Motor neuron (in vitro differentiated cells): ENCODE measurements at regions not wholly inside any gene's neighbourhood (a gene's known extent, or its start where the extent isn't known, plus 50 kb on each side); places are given as distances from the start of the nearest gene placed in this dataset.
"Not testable (repeated sequence)": the region's sequence is repeated elsewhere in the genome, so short reads cannot be mapped to it uniquely, and the experiment has no call there.

Experiments
- ATAC-seq, 8 experiments: fragments of 200-7000 bp; cut with Tn5 transposase; replicated peaks in 6 of 8; 2 replicates each; pipeline ENCODE4 v1.8.0; 2021; ENCODE audit warnings: mild to moderate bottlenecking in 8 of 8, moderate library complexity in 8 of 8
- H3K27ac ChIP-seq, 2 donors: fragments of 250-450 bp; sonication (Bioruptor Pico); 2 replicates each; pipeline ENCODE4 v1.9.0; 2021; ENCODE audit warnings: antibody characterized with exemption in 2 of 2, mild to moderate bottlenecking in 2 of 2, moderate library complexity in 1 of 2
- H3K4me1 ChIP-seq, 2 donors: fragments of 250-450 bp; sonication (Bioruptor Pico); replicated peaks in 1 of 2; 2 replicates each; pipeline ENCODE4 v1.6.1; 2021; ENCODE audit warnings: antibody characterized with exemption in 2 of 2, mild to moderate bottlenecking in 2 of 2, moderate library complexity in 1 of 2
- H3K4me3 ChIP-seq, 5 donors: fragments of 250-450 bp; sonication (Bioruptor Pico); 2 replicates each; pipeline ENCODE4 v1.9.0; 2021; ENCODE audit warnings: antibody characterized with exemption in 5 of 5, mild to moderate bottlenecking in 5 of 5, moderate library complexity in 4 of 5
- WGBS, 10 experiments: fragments of 450-650 bp; shearing (Covaris generic); methylation state at CpG; one replicate each; pipeline ENCODE4 v1.0.0; 2022; 5-methylcytosine and 5-hydroxymethylcytosine counted together
- in situ Hi-C, 9 experiments: fragments of 400-800 bp; cut with MboI; loops; one replicate each; pipeline ENCODE4 v1.15.0; 2021; ENCODE audit warnings: low sequenced_read_pairs in 9 of 9, low pct_unique_long_range_greater_than_20kb in 2 of 9; ENCODE audit not compliant: unreplicated experiment in 9 of 9

DNA sequence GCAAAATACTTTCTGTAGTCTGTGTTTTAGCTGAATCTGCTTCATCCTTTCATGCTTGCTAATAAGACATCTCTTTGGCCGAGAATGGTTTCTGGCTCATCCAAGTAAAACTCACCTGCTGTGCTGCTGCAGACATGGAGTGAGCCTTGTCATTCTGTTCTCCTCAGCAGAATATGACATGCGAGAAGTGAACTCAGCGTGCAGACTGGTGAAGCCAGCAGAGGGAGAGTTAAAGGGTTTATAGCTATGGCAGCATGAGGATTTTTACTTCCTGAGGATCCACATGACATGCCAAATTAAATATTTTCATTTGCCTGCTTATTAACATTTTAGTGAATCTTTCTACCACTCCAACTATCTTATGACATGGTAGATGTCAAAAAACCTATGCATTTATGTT is 658.4 kb upstream of the NECTIN3 start:
- Histone ChIP-seq H3K4me1 (no peaks in the 10 kb centered on the region), H3K27ac (no peak overlapping the region), H3K4me3 (no peak overlapping the region)
- WGBS, 10 experiments = 88 to 100% (median 91%) methylated on average over 1 to 3 of the region's 3 CpGs; no CpG with 5 or more reads in 2 of the 10 experiments
- ATAC-seq = no peak
- in situ Hi-C loops = no loop called here

DNA sequence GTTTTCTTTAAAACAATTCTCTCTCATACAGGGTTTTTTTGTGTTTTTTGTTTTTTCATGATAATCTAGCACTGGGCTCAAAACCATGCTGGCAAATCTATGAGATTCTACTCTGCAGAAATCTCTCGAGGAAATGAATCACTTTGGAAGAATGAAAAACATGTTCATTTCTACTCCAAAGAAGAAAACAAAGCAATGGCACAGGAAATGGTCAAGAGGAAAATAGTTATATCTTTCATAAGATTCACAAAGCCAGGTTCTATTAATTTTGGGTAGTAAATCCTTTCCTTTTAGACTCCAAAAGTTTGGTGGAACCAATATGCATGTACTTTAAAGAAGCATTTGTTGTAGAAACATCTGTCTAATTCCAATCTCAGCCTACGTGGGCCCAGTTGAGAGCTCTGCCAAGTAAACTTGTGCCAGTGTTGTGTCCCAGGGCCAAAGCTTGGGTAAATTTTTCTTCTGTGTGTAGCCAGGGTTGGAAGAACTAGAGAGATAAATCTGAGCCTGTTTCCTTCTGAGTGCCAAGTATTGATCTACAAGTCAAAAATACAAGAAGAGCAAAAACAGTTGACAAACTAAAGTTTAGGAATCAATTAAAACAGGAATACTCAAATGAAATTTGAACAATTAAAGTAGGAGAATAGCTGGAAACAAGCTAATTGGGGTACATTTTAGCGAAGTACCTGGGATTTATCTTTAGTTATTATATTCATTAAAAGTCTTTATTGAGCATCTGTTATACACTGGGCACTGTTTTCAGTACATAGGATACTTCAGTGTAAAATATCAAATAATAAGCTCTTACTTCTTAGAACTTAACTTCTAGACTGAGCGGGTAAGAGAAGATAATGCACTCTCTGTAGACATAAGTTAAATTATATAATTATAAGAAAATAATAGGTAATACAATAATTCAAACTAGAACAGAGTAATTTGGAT is 657.5 kb upstream of the NECTIN3 start:
- in situ Hi-C loops = no loop called here
- no peak for ATAC-seq
- Histone ChIP-seq H3K4me1 (no peaks in the 10 kb centered on the region), H3K4me3 (no peak overlapping the region), H3K27ac (no peak overlapping the region)
- WGBS, 10 experiments = 37 to 100% (median 67%) methylated on average over 1 to 4 of the region's 4 CpGs

DNA sequence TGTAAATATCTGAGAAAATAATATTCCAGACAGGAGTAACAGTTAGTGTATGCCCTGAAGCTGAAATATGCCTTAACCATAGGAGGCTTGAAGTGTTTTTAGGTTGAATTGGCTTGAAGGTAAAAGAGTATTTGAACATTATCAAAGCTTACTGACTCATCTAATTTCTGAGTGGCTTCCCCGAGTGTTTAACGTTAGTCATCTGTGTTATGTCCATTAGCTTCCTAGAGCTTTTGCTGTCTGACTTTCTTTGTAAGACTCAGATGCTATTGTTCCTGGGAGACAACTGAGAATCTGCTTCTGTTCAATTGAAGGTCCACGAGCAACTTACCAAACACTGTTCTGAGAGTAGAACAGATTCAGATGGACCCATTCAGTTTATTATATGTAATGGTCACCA is 656.8 kb upstream of the NECTIN3 start:
- H3K27ac ChIP-seq = no peak overlapping the region
- in situ Hi-C loops = no loop called here
- 8 to 80% (median 40%) methylated on average over 1 to 3 of the region's 3 CpGs; no CpG with 5 or more reads in 2 of the 10 experiments for WGBS, 10 experiments
- no peak overlapping the region for H3K4me3 ChIP-seq
- peaks cover 0 to under 1% of the 10 kb centered on the region in 2 donors for H3K4me1 ChIP-seq
- ATAC-seq = peak in 3 of 8 experiments; percentile 23 to 58 (median 39)

DNA sequence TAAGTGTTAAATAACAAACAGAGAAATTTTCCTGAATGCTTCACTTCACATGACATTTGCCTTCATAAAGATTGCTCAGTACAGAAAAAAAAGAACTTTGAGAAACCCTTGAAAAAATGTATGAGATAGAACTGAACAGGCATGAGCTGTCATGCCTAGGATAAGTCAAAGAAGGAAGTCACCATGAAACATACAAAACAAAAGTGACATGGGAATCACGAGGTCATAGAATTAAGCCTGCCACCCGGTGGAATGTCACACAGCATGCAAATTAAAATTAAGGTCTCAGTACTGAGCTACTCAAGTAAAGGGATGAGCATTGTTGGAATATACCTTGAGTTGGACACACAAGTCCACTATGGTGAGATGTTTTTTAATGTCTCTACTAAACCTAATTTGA is 652.5 kb upstream of the NECTIN3 start:
- peaks cover 0 to 6% of the 10 kb centered on the region in 2 donors for H3K4me1 ChIP-seq
- no peak overlapping the region for H3K4me3 ChIP-seq
- ATAC-seq = no peak
- in situ Hi-C loops = no loop called here
- WGBS, 10 experiments = 22 to 95% (median 59%) methylated on average over 1 to 2 of the region's 2 CpGs; no CpG with 5 or more reads in 3 of the 10 experiments
- no peak overlapping the region for H3K27ac ChIP-seq

DNA sequence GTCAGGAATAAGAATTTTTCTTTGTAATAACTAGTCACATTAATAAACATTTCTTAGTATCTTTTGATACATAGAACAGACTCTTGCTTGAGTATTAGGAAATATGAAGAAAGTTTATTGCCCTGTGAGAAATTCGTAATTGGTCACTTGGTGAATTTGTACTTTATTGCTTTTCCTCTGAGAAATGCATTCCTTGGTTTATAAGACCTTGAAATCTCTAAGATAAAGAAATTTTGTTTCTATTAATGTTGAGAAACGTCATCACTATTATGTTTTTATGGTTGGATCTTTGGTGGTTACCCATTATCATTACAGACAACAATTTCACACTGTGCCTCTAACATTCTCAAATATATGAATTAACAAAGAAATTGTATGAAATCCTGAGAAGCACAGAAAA is 652.0 kb upstream of the NECTIN3 start:
- Histone ChIP-seq H3K27ac (no peak overlapping the region), H3K4me1 (peaks cover 0 to 6% of the 10 kb centered on the region in 2 donors), H3K4me3 (no peak overlapping the region)
- WGBS, 10 experiments = 56 to 100% (median 79%) methylated on average over 1 to 2 of the region's 2 CpGs
- no peak for ATAC-seq
- in situ Hi-C loops = no loop called here

DNA sequence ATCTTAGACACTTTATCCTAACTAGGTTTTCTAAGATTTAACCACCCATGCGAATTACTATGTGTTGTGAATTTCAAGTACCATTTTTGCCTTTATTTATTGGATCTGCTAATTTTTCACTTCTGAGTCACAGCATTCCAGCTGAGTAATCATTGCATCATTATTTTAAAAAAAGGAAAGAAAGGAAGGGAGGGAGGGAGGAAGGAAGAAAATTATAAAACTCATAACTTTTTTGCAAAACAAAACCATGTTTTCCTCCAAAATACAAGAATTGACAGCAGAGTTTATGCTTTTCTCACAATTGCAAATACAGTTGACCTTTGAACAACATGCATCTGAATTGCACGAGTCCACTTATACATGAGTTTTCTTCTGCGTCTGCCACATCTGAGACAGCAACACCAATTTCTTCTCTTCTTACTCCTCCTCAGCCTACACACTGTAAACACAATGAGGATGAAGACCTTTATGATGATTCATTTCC is 651.4 kb upstream of the NECTIN3 start:
- 6 to 81% (median 50%) methylated on average over 1 to 3 of the region's 3 CpGs; no CpG with 5 or more reads in 1 of the 10 experiments for WGBS, 10 experiments
- H3K4me3 ChIP-seq = no peak overlapping the region
- H3K4me1 ChIP-seq = peaks cover 0 to 6% of the 10 kb centered on the region in 2 donors
- in situ Hi-C loops = no loop called here
- ATAC-seq = peak in 3 of 8 experiments; percentile 29 to 90 (median 89)
- no peak overlapping the region for H3K27ac ChIP-seq

DNA sequence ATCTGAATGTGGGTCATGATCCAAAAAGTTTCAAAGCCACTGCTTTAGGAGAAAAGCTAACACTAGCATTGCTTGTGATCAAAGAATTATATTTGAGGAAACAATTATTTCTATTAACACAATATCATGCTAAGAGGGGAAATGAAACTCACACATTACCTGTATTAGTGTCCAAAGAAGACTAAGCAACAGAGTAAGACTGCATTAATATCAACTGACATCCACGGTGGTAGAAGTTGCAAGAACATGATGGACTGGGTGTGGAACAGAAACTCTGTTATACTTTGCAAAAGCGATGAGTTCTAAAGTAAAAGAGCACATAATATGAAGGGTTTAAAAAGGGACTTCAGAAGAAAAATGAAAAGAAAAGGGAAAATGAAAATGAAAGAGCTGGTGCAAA is 648.3 kb upstream of the NECTIN3 start:
- WGBS, 10 experiments = 75 to 100% (median 100%) methylated on average over 1 to 2 of the region's 2 CpGs
- peaks cover 0 to 6% of the 10 kb centered on the region in 2 donors for H3K4me1 ChIP-seq
- in situ Hi-C loops = no loop called here
- no peak overlapping the region for H3K27ac ChIP-seq
- no peak for ATAC-seq
- no peak overlapping the region for H3K4me3 ChIP-seq

DNA sequence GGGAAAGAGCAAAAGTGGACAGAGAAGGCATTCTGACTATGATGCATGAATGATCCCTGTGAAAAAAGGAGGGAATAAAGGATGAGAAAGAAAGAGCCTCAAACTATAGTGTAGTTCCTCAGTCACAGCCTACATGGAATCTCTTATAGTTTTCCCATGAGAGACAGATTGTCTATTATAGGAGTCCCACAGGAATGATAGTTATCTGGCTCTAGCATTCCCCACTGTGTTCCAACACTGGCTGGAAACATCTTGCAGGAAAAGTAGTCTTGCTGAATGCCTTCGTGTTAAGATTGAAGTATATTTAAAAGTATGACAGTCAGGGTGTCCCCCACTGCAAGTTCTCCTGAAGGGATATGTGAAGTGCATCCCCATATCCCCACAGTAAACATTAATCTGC is 641.5 kb upstream of the NECTIN3 start:
- WGBS, 10 experiments = 14 to 100% (median 82%) methylated on average over 1 of the region's 1 CpG; no CpG with 5 or more reads in 2 of the 10 experiments
- Histone ChIP-seq H3K4me3 (no peak overlapping the region), H3K4me1 (no peaks in the 10 kb centered on the region), H3K27ac (no peak overlapping the region)
- in situ Hi-C loops = no loop called here
- no peak for ATAC-seq

DNA sequence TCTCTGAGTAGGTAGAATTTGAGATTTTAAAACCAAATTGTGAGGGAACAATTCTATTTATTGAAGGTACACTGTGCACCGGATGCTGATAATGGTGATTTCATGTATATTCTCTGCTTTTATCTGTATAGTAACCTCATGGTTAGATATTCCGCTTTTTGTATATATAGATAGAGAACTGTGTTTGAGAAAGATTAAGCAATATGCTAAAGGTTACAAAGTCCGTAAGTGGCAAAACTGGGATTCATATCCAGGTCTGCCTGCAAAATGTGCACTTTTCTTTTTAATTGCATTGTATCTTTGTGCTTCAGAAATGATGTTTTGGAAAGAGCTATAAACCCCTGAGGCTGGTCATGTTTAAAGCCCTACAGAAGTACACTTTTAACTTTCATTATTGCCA is 635.4 kb upstream of the NECTIN3 start:
- 81 to 100% (median 97%) methylated on average over 1 to 3 of the region's 3 CpGs for WGBS, 10 experiments
- Histone ChIP-seq H3K27ac (no peak overlapping the region), H3K4me1 (no peaks in the 10 kb centered on the region), H3K4me3 (no peak overlapping the region)
- in situ Hi-C loops = no loop called here
- no peak for ATAC-seq

DNA sequence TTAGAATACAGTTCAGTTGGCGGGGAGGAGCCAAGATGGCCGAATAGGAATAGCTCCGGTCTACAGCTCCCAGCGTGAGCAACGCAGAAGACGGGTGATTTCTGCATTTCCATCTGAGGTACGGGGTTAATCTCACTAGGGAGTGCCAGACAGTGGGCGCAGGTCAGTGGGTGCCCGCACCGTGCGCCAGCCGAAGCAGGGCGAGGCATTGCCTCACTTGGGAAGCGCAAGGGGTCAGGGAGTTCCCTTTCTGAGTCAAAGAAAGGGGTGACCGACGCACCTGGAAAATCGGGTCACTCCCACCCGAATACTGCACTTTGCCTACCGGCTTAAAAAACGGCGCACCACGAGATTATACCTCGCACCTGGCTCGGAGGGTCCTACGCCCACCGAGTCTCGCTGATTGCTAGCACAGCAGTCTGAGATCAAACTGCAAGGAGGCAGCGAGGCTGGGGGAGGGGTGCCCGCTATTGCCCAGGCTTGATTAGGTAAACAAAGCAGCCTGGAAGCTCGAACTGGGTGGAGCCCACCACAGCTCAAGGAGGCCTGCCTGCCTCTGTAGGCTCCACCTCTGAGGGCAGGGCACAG is 631.5 kb upstream of the NECTIN3 start:
- ATAC-seq, H3K4me1 ChIP-seq, H3K4me3 ChIP-seq, H3K27ac ChIP-seq, in situ Hi-C loops: not testable (repeated sequence)
- 76 to 100% (median 98%) methylated on average over 1 to 11 of the region's 30 CpGs; no CpG with 5 or more reads in 5 of the 10 experiments for WGBS, 10 experiments

DNA sequence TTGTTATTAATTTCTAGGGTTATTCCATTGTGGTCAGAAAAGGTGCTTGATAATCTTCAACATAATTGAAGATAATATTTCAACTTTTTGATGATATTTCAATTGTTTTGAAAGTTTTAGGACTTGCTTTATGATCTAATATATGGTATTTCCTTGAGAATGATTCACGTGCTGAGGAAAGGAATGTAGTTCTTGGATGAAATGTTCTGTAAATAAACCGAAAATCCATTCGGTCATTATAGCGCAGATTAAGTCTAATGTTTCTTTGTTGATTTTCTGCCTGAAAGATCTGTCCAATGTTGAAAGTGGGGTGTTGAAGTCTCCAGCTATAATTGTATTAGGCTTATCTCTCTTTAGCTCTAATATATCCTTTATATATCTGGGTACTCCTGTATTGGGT is 617.5 kb upstream of the NECTIN3 start:
- H3K4me1 ChIP-seq = no peaks in the 10 kb centered on the region
- in situ Hi-C loops = no loop called here
- ATAC-seq = no peak
- no peak overlapping the region for H3K4me3 ChIP-seq
- 81 to 100% (median 95%) methylated on average over 1 to 4 of the region's 4 CpGs; no CpG with 5 or more reads in 1 of the 10 experiments for WGBS, 10 experiments
- no peak overlapping the region for H3K27ac ChIP-seq

DNA sequence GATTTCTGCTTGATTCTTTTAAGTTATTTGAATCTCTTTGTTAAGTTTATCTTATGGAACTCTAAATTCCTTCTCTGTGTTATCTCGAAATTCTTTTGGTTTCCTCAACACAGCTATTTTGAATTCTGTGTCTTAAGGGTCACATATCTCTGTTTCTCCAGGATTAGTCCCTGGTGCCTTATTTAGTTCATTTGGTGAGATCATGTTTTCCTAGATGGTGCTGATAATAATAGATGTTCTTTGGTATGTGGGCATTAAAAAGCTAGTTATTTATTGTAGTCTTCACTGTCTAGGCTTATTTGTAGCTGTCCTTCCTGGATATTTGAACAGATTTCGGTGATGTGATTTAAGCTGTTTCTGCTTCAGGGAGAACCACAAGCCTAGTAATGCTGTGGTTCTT is 615.6 kb upstream of the NECTIN3 start:
- Histone ChIP-seq H3K27ac (no peak overlapping the region), H3K4me3 (no peak overlapping the region), H3K4me1 (no peaks in the 10 kb centered on the region)
- in situ Hi-C loops = no loop called here
- no peak for ATAC-seq
- 20 to 100% (median 75%) methylated on average over 1 to 2 of the region's 2 CpGs; no CpG with 5 or more reads in 3 of the 10 experiments for WGBS, 10 experiments

DNA sequence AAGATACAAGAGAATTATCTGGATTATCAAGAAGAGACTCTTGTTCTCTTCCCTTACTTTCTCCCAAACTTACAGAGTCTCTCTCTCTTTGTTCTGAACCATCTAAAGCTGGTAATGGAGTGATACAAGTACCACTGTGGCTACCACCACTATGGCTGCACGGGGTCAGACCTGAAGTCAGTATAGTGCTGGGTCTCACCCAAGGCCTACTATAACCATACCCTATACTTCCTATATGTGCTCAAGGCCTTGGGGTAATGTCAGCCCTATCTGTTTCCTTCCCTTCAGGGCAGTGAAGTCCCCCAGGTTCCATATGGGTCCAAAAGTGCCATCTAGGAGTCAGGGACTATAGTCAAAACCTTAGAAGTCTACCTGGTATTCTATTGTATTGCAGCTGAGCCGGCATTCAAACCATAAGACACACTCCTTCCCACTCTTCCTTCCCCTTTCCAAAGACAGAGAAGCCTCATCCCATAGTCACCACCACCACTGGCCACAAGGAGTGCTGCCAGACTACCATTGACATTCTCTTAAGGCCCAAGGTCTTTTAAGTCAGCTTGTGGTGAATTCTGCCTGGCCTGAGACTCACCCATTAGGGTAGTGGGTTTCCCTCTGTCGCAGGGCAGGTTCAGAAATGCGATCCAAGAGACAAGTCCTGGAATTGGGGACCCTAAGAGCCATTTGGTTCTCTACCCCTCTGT is 615.0 kb upstream of the NECTIN3 start:
- 0 to 100% (median 80%) methylated on average over 1 to 3 of the region's 4 CpGs for WGBS, 10 experiments

More for the DNA sequence above, 615.0 kb upstream of the NECTIN3 start:
- in situ Hi-C loops = no loop called here
- no peak overlapping the region for H3K4me3 ChIP-seq
- H3K4me1 ChIP-seq = no peaks in the 10 kb centered on the region
- no peak overlapping the region for H3K27ac ChIP-seq
- no peak for ATAC-seq
